Mesendoderm (in vitro differentiated cells): ENCODE measurements at regions not wholly inside any gene's neighbourhood (a gene's known extent, or its start where the extent isn't known, plus 50 kb on each side); places are given as distances from the start of the nearest gene placed in this dataset.

Experiments used
- DNase-seq: peaks from one replicate; pipeline ENCODE4 v3.0.0; 2013
- H2AK5ac ChIP-seq: 2 replicates; pipeline ENCODE4 v1.6.1; 2013; ENCODE audit warnings: low read length, inconsistent platforms
- H2BK120ac ChIP-seq: 2 replicates; pipeline ENCODE4 v1.6.1; 2013; ENCODE audit warnings: low read depth, mild to moderate bottlenecking, low read length, moderate library complexity, mixed read lengths
- H2BK15ac ChIP-seq: replicated peaks from 2 replicates; pipeline ENCODE4 v1.6.1; 2013; ENCODE audit warnings: low read depth, mild to moderate bottlenecking, moderate library complexity
- H2BK5ac ChIP-seq: 2 replicates; pipeline ENCODE4 v1.6.1; 2013; ENCODE audit warnings: low read length, inconsistent platforms
- H3K18ac ChIP-seq: 2 replicates; pipeline ENCODE4 v1.6.1; 2013; ENCODE audit warnings: mild to moderate bottlenecking, low read length, mixed read lengths
- H3K23ac ChIP-seq: one replicate; pipeline ENCODE4 v1.6.1; 2013; ENCODE audit warnings: low read length
- H3K27ac ChIP-seq: 2 replicates; pipeline ENCODE4 v1.5.1; 2013; ENCODE audit warnings: low read depth, mild to moderate bottlenecking, inconsistent platforms, low read length, moderate library complexity
- H3K27me3 ChIP-seq: 2 replicates; pipeline ENCODE4 v1.6.1; 2013; ENCODE audit warnings: low read length, control low read depth, mild to moderate bottlenecking, inconsistent platforms; ENCODE audit not compliant: insufficient read depth, poor library complexity
- H3K36me3 ChIP-seq: 2 replicates; pipeline ENCODE4 v1.6.1; 2013; ENCODE audit warnings: low read length, inconsistent platforms; ENCODE audit not compliant: control insufficient read depth, insufficient read depth
- H3K4ac ChIP-seq: one replicate; pipeline ENCODE4 v1.6.1; 2013; ENCODE audit warnings: low read depth, mild to moderate bottlenecking, low read length, moderate library complexity
- H3K4me1 ChIP-seq: 2 replicates; pipeline ENCODE4 v1.6.1; 2013; ENCODE audit warnings: low read depth, low read length, inconsistent platforms; ENCODE audit not compliant: control insufficient read depth
- H3K4me2 ChIP-seq: 2 replicates; pipeline ENCODE4 v1.6.1; 2013; ENCODE audit warnings: low read length
- H3K4me3 ChIP-seq: 2 replicates; pipeline ENCODE4 v1.5.1; 2013; ENCODE audit warnings: mild to moderate bottlenecking, low read length
- H3K56ac ChIP-seq: one replicate; pipeline ENCODE4 v1.6.1; 2013; ENCODE audit warnings: low read length
- H3K79me1 ChIP-seq: 2 replicates; pipeline ENCODE4 v1.6.1; 2013; ENCODE audit warnings: low read length, inconsistent platforms
- H3K79me2 ChIP-seq: 2 replicates; pipeline ENCODE4 v1.6.1; 2013; ENCODE audit warnings: mild to moderate bottlenecking, low read length; ENCODE audit not compliant: control insufficient read depth, insufficient read depth
- H3K9ac ChIP-seq: 2 replicates; pipeline ENCODE4 v1.6.1; 2013; ENCODE audit warnings: low read length, inconsistent platforms
- H4K5ac ChIP-seq: one replicate; pipeline ENCODE4 v1.6.1; 2013; ENCODE audit warnings: low read length
- H4K8ac ChIP-seq: one replicate; pipeline ENCODE4 v1.6.1; 2013; ENCODE audit warnings: low read depth, mild to moderate bottlenecking, control low read depth, low read length, moderate library complexity
- WGBS: extraction: QIAGEN DNeasy Blood & Tissue Kit; methylation state at CpG from one replicate; pipeline ENCODE4 v1.1.7; 2013; ENCODE audit warnings: low lambda C conversion rate, missing lambda C conversion rate; ENCODE audit not compliant: insufficient coverage; ENCODE audit errors: extremely low coverage; 5-methylcytosine and 5-hydroxymethylcytosine counted together

DNA sequence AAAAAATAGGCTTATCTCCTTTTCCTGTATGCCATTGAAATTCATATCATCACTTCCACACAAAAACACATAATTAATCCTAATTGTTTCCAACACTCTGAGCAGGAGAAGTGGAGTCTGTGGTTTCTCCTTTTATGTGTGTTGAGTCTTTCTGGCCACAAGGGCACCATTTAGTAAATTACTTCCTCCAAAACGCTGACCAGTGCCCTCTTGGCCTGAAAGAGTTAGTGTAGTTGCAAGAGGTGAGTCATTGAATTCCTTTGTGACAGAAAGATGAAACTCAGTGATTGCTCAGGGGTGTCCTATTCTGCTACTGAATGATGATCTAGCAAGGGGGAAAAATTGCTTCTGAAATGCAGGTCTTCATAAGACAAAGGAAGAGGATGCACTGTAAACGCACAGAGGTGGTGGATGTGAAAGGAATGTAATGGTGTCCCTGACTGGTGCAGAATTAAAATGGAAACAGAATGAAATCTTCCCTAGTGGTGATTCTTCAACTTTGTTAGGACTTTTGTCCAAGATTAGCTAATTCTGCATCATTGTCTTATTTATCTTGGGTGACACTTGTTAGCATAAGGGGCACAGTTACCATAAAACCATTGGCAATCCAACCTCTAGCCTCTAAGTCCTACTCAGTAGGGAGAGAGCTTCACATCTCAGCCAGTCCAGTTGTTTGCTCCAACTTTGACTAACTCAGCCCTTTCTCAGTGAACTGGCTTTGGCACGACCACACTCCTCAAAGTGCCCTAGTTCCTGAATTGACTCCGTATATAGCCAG, 208.4 kb upstream of the NANOGP8 start:
- no peak overlapping the region for H3K4ac ChIP-seq
- H2AK5ac ChIP-seq, result no peak overlapping the region
- no peak overlapping the region for H3K9ac ChIP-seq
- no peaks in the 10 kb centered on the region for H3K36me3 ChIP-seq
- no peak overlapping the region for H3K4me2 ChIP-seq
- no peak overlapping the region for H2BK15ac ChIP-seq
- no peaks in the 10 kb centered on the region for H3K27me3 ChIP-seq
- H4K8ac ChIP-seq, result no peak overlapping the region
- DNase-seq, result peak; percentile 85
- no peaks in the 10 kb centered on the region for H3K79me2 ChIP-seq
- H3K23ac ChIP-seq, result no peak overlapping the region
- H3K18ac ChIP-seq, result no peak overlapping the region
- no peak overlapping the region for H2BK5ac ChIP-seq
- H4K5ac ChIP-seq, result no peak overlapping the region
- WGBS, result no CpG with 5 or more reads among the region's 4 CpGs
- H3K56ac ChIP-seq, result no peak overlapping the region
- no peak overlapping the region for H3K4me3 ChIP-seq
- no peaks in the 10 kb centered on the region for H3K79me1 ChIP-seq
- H3K4me1 ChIP-seq, result no peaks in the 10 kb centered on the region
- H2BK120ac ChIP-seq, result no peak overlapping the region
- no peak overlapping the region for H3K27ac ChIP-seq

GRCh38 chr15:35290301-35290721, 205.2 kb upstream of the NANOGP8 start:
- Histone ChIP-seq H3K36me3 (no peaks in the 10 kb centered on the region), H3K4ac (no peak overlapping the region), H3K79me2 (no peaks in the 10 kb centered on the region), H2BK5ac (no peak overlapping the region), H3K56ac (no peak overlapping the region), H3K23ac (no peak overlapping the region), H3K4me1 (no peaks in the 10 kb centered on the region), H3K27ac (no peak overlapping the region), H3K18ac (no peak overlapping the region), H2AK5ac (no peak overlapping the region), H2BK15ac (no peak overlapping the region), H3K27me3 (no peaks in the 10 kb centered on the region), H3K9ac (no peak overlapping the region), H2BK120ac (no peak overlapping the region), H3K4me3 (no peak overlapping the region), H3K4me2 (no peak overlapping the region), H3K79me1 (no peaks in the 10 kb centered on the region), H4K5ac (no peak overlapping the region), H4K8ac (no peak overlapping the region)
- no peak for DNase-seq
- no CpG with 5 or more reads among the region's 5 CpGs for WGBS

- no peak overlapping the region for H2BK15ac ChIP-seq
- H3K27ac ChIP-seq, result no peak overlapping the region
- H2AK5ac ChIP-seq, result no peak overlapping the region
- peak; percentile 65 for DNase-seq
- no peak overlapping the region for H3K18ac ChIP-seq
- no peaks in the 10 kb centered on the region for H3K36me3 ChIP-seq
- no peak overlapping the region for H4K8ac ChIP-seq
- no CpG with 5 or more reads among the region's 3 CpGs for WGBS
- no peak overlapping the region for H2BK120ac ChIP-seq
- H3K4ac ChIP-seq, result no peak overlapping the region
- H3K4me2 ChIP-seq, result no peak overlapping the region
- no peak overlapping the region for H3K9ac ChIP-seq
- no peaks in the 10 kb centered on the region for H3K27me3 ChIP-seq
- no peak overlapping the region for H3K56ac ChIP-seq
- H3K79me2 ChIP-seq, result no peaks in the 10 kb centered on the region
- H2BK5ac ChIP-seq, result no peak overlapping the region
- H3K4me3 ChIP-seq, result no peak overlapping the region
- H3K23ac ChIP-seq, result no peak overlapping the region
- no peak overlapping the region for H4K5ac ChIP-seq
- H3K79me1 ChIP-seq, result no peaks in the 10 kb centered on the region
- H3K4me1 ChIP-seq, result no peaks in the 10 kb centered on the region
Measured at GRCh38 chr15:35289024-35289617, 204.0 kb upstream of the NANOGP8 start.

DNA sequence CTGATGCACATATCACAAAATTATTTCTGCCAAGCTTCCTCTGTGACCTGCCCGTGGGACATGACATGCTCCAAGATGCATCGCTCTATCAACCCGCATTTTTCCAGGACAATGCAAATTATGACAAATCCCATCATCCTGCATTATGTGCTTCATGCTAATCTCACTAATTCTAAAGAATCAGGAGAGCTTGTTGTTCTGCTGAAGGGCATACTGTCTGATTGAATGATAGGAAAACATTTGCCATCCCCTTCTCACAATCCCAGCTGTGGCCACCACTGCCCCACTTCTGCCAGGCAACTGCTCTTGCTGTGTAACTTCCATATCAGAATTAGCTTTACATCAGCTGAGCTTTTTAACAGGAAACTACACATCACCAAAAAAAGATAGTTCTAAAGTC, 203.5 kb upstream of the NANOGP8 start:
- Histone ChIP-seq H3K56ac (no peak overlapping the region), H3K4ac (no peak overlapping the region), H3K9ac (no peak overlapping the region), H2AK5ac (no peak overlapping the region), H3K36me3 (no peaks in the 10 kb centered on the region), H3K4me3 (no peak overlapping the region), H2BK5ac (no peak overlapping the region), H3K18ac (peak overlapping the region; percentile 80), H3K4me2 (no peak overlapping the region), H3K4me1 (no peaks in the 10 kb centered on the region), H3K27ac (no peak overlapping the region), H4K5ac (no peak overlapping the region), H3K27me3 (no peaks in the 10 kb centered on the region), H2BK15ac (no peak overlapping the region), H2BK120ac (peak overlapping the region; percentile 45), H3K79me1 (no peaks in the 10 kb centered on the region), H3K23ac (no peak overlapping the region), H3K79me2 (no peaks in the 10 kb centered on the region), H4K8ac (no peak overlapping the region)
- no CpG with 5 or more reads among the region's 3 CpGs for WGBS
- no peak for DNase-seq

GRCh38 chr15:35286721-35287120, 201.6 kb upstream of the NANOGP8 start:
- Histone ChIP-seq H3K56ac (no peak overlapping the region), H3K4ac (no peak overlapping the region), H3K4me1 (no peaks in the 10 kb centered on the region), H3K18ac (no peak overlapping the region), H2BK15ac (no peak overlapping the region), H3K36me3 (no peaks in the 10 kb centered on the region), H3K4me3 (no peak overlapping the region), H2BK5ac (no peak overlapping the region), H3K27ac (no peak overlapping the region), H3K79me2 (no peaks in the 10 kb centered on the region), H3K79me1 (no peaks in the 10 kb centered on the region), H4K5ac (no peak overlapping the region), H2BK120ac (no peak overlapping the region), H3K9ac (no peak overlapping the region), H3K4me2 (no peak overlapping the region), H4K8ac (no peak overlapping the region), H3K23ac (no peak overlapping the region), H2AK5ac (no peak overlapping the region), H3K27me3 (no peaks in the 10 kb centered on the region)
- DNase-seq, result no peak
- WGBS, result no CpG with 5 or more reads among the region's 2 CpGs
